ENCODE measurements at regions not wholly inside any gene's neighbourhood (a gene's known extent, or its start where the extent isn't known, plus 50 kb on each side); places are given as distances from the start of the nearest gene placed in this dataset.

GRCh38 chr11:112882494-112883381 lies 78.5 kb upstream of the NCAM1 start:
- no peak for TF ChIP-seq TAF1 (IDR thresholded peaks at IDR 0.05; ENCODE audit: low read depth, low read length)
- no peak for TF ChIP-seq RFX5 (IDR thresholded peaks at IDR 0.05; ENCODE audit: borderline replicate concordance, low read depth, low read length)
- no peak for TF ChIP-seq RAD21 (IDR thresholded peaks at IDR 0.05 in 1 of 2, conservative IDR thresholded peaks at IDR 0.05 in 1 of 2; ENCODE audit: low read depth in 2 of 2, low read length in 2 of 2)
- no peak for TF ChIP-seq SIRT6 (IDR thresholded peaks at IDR 0.05; ENCODE audit: low read length)
- TF ChIP-seq POLR2AphosphoS5 (IDR thresholded peaks at IDR 0.05; ENCODE audit: low read depth, low read length) = no peak
- TF ChIP-seq E2F6 (IDR thresholded peaks at IDR 0.05) = no peak
- TF ChIP-seq SIX5 (IDR thresholded peaks at IDR 0.05; ENCODE audit: low read depth, low read length) = no peak
- TF ChIP-seq ASH2L (IDR thresholded peaks at IDR 0.05; ENCODE audit: low read length) = no peak
- no peak for TF ChIP-seq KDM1A (IDR thresholded peaks at IDR 0.05; ENCODE audit: borderline replicate concordance, low read length)
- H3K23ac ChIP-seq (ENCODE audit: insufficient read length) = no peak overlapping the region
- H3K4me3 ChIP-seq (ENCODE audit: extremely low read depth in 1 of 4, insufficient read depth in 2 of 4, low read depth in 3 of 4, low read length in 4 of 4) = no peak overlapping the region
- H3K9me3 ChIP-seq (ENCODE audit: insufficient read depth in 2 of 2, low read depth in 1 of 2, low read length in 1 of 2) = no peaks in the 10 kb centered on the region
- no peak overlapping the region for H2BK12ac ChIP-seq (ENCODE audit: low read depth, low read length)
- no peak overlapping the region for H2AFZ ChIP-seq (ENCODE audit: low read length)
- no peak overlapping the region for H2BK5ac ChIP-seq (ENCODE audit: low read depth, low read length)
- ChIA-PET POLR2A (ENCODE audit: partially characterized antibody) (no interaction called here), CTCF (ENCODE audit: partially characterized antibody) (no interaction called here)
- H3K27ac ChIP-seq (ENCODE audit: low read depth, low read length) = no peak overlapping the region
- H3K36me3 ChIP-seq (ENCODE audit: control insufficient read depth in 2 of 4, insufficient read depth in 4 of 4, low read length in 3 of 4) = no peaks in the 10 kb centered on the region
- no peaks in the 10 kb centered on the region for H3K79me2 ChIP-seq (ENCODE audit: control insufficient read depth in 1 of 2, insufficient read depth in 2 of 2, low read length in 2 of 2)
- H3K27me3 ChIP-seq (replicated peaks in 1 of 4; ENCODE audit: control insufficient read depth in 3 of 4, extremely low read depth in 1 of 4, insufficient read depth in 3 of 4, low read length in 3 of 4) = peaks cover 0 to 5% (median 2%) of the 10 kb centered on the region in 4 experiments; a peak in 4 of 7 replicates
- WGBS, 2 experiments (ENCODE audit: extremely low coverage in 1 of 2, insufficient coverage in 1 of 2, insufficient read length in 1 of 2, insufficient replicate concordance in 2 of 2, low coverage in 1 of 2, low lambda C conversion rate in 2 of 2, missing lambda C conversion rate in 1 of 2) = 88% methylated on average over 5 of the region's 6 CpGs; no CpG with 5 or more reads in 1 of the 2 experiments
- H2BK120ac ChIP-seq (replicated peaks; ENCODE audit: low read depth, low read length) = no peak overlapping the region
- H3K4me2 ChIP-seq (ENCODE audit: insufficient read depth in 1 of 2, low read depth in 2 of 2, low read length in 2 of 2) = no peak overlapping the region; a peak in 1 of 4 replicates
- H4K8ac ChIP-seq (ENCODE audit: extremely low read depth, insufficient read depth, low read length) = no peak overlapping the region
- no peak overlapping the region for H2BK20ac ChIP-seq (ENCODE audit: low read length)
- H2AK5ac ChIP-seq (ENCODE audit: low read depth, low read length) = no peak overlapping the region
- H3K18ac ChIP-seq (ENCODE audit: extremely low read depth, low read length) = no peak overlapping the region
- no peak overlapping the region for H3K9ac ChIP-seq (replicated peaks in 1 of 4; ENCODE audit: extremely low read depth in 1 of 4, low read depth in 3 of 4, low read length in 3 of 4)
- H4K5ac ChIP-seq (ENCODE audit: insufficient read length, low read depth, low read length) = no peak overlapping the region
- H3K56ac ChIP-seq (replicated peaks; ENCODE audit: insufficient read length, low read depth, low read length) = no peak overlapping the region
- H3K14ac ChIP-seq (ENCODE audit: insufficient read length) = no peak overlapping the region
- no peak overlapping the region for H4K91ac ChIP-seq (replicated peaks; ENCODE audit: insufficient read length, low read length)
- H3K4me1 ChIP-seq (replicated peaks in 1 of 4; ENCODE audit: control insufficient read depth in 3 of 4, insufficient read depth in 4 of 4, low read length in 3 of 4) = peaks cover 0 to 5% (median 0%) of the 10 kb centered on the region in 4 experiments; a peak in 3 of 7 replicates
- no peak for FAIRE-seq
- no peak for DNase-seq (ENCODE audit: low read depth in 1 of 2, low spot score in 2 of 2)
- H4K20me1 ChIP-seq (replicated peaks in 1 of 2; ENCODE audit: control insufficient read depth in 1 of 2, insufficient read depth in 2 of 2, low read length in 2 of 2) = no peaks in the 10 kb centered on the region
- H3K4ac ChIP-seq (replicated peaks; ENCODE audit: insufficient read length, low read depth, low read length) = no peak overlapping the region
- no peaks in the 10 kb centered on the region; the same call in 1 of the 2 replicates for H3K79me1 ChIP-seq (ENCODE audit: low read depth, low read length)
- H3K23me2 ChIP-seq (ENCODE audit: low read depth, low read length) = no peaks in the 10 kb centered on the region
- no peak overlapping the region for H2BK15ac ChIP-seq (ENCODE audit: low read length)

Data from H1 (cell line).